Astrocyte (in vitro differentiated cells and primary cell): ENCODE measurements at regions not wholly inside any gene's neighbourhood (a gene's known extent, or its start where the extent isn't known, plus 50 kb on each side); places are given as distances from the start of the nearest gene placed in this dataset.

Source experiments
- DNase-seq: peaks from one replicate; pipeline ENCODE4 v3.0.0-alpha.2; 2010; ENCODE audit warnings: low read depth
- FAIRE-seq: peaks from 2 replicates; lab custom pipeline; 2011; peaks lifted over from hg19 to GRCh38; lab: Jason Lieb, UNC
- H2AFZ ChIP-seq: 2 replicates; pipeline ENCODE4 v1.6.0; 2012; ENCODE audit warnings: low read depth, low read length, inconsistent platforms
- H3K27ac ChIP-seq: 2 replicates; pipeline ENCODE4 v1.5.1; 2011; ENCODE audit warnings: low read depth, low read length, inconsistent platforms
- H3K27me3 ChIP-seq: 2 replicates; pipeline ENCODE4 v1.6.0; 2011; ENCODE audit warnings: low read length, inconsistent platforms; ENCODE audit not compliant: insufficient read depth
- H3K36me3 ChIP-seq: 2 replicates; pipeline ENCODE4 v1.5.1; 2011; ENCODE audit warnings: low read length, inconsistent platforms; ENCODE audit not compliant: insufficient read depth
- H3K4me1 ChIP-seq: 2 replicates; pipeline ENCODE4 v1.5.1; 2011; ENCODE audit warnings: low read length, inconsistent platforms; ENCODE audit not compliant: insufficient read depth
- H3K4me2 ChIP-seq: 2 replicates; pipeline ENCODE4 v1.6.0; 2012; ENCODE audit warnings: low read length, inconsistent platforms
- H3K4me3 ChIP-seq: 2 replicates; pipeline ENCODE4 v1.5.1; 2011; ENCODE audit warnings: low read depth, mild to moderate bottlenecking, low read length, inconsistent platforms; ENCODE audit not compliant: insufficient read depth
- H3K79me2 ChIP-seq: 2 replicates; pipeline ENCODE4 v1.6.0; 2012; ENCODE audit warnings: mild to moderate bottlenecking, low read length, inconsistent platforms; ENCODE audit not compliant: insufficient read depth
- H3K9ac ChIP-seq: 2 replicates; pipeline ENCODE4 v1.6.0; 2012; ENCODE audit warnings: mild to moderate bottlenecking, low read length, inconsistent platforms
- H3K9me3 ChIP-seq: 2 replicates; pipeline ENCODE4 v1.5.1; 2012; ENCODE audit warnings: low read depth, mild to moderate bottlenecking, low read length, inconsistent platforms; ENCODE audit not compliant: insufficient read depth
- H4K20me1 ChIP-seq: 2 replicates; pipeline ENCODE4 v1.6.0; 2012; ENCODE audit warnings: low read length, inconsistent platforms; ENCODE audit not compliant: insufficient read depth
- H3K27ac Mint-ChIP-seq: one replicate; pipeline ENCODE4 v1.8.0; 2021; ENCODE audit warnings: mild to moderate bottlenecking, mixed read lengths; ENCODE audit not compliant: unreplicated experiment
- H3K27me3 Mint-ChIP-seq: one replicate; pipeline ENCODE4 v1.8.0; 2021; ENCODE audit warnings: low read depth, mixed read lengths; ENCODE audit not compliant: unreplicated experiment
- H3K36me3 Mint-ChIP-seq: one replicate; pipeline ENCODE4 v1.8.0; 2021; ENCODE audit warnings: low read depth, mixed read lengths; ENCODE audit not compliant: unreplicated experiment
- H3K4me1 Mint-ChIP-seq: one replicate; pipeline ENCODE4 v1.8.0; 2021; ENCODE audit warnings: low read depth, mixed read lengths; ENCODE audit not compliant: unreplicated experiment
- H3K4me3 Mint-ChIP-seq: one replicate; pipeline ENCODE4 v1.8.0; 2021; ENCODE audit warnings: mild to moderate bottlenecking, moderate library complexity, mixed read lengths; ENCODE audit not compliant: unreplicated experiment
- H3K9me3 Mint-ChIP-seq: one replicate; pipeline ENCODE4 v1.8.0; 2021; ENCODE audit warnings: mild to moderate bottlenecking, mixed read lengths; ENCODE audit not compliant: unreplicated experiment
- EZH2 ChIP-seq: IDR thresholded peaks from 2 replicates; pipeline ENCODE4 v1.6.1; 2012; ENCODE audit warnings: mild to moderate bottlenecking, low read length, inconsistent platforms; ENCODE audit not compliant: insufficient read depth
- TF ChIP-seq, protein P1 (sequence below): IDR thresholded peaks from 2 replicates; pipeline ENCODE4 v1.5.1; 2011; ENCODE audit warnings: low read depth, mild to moderate bottlenecking, inconsistent platforms, low read length, moderate library complexity; ENCODE audit not compliant: insufficient read depth

DNA sequence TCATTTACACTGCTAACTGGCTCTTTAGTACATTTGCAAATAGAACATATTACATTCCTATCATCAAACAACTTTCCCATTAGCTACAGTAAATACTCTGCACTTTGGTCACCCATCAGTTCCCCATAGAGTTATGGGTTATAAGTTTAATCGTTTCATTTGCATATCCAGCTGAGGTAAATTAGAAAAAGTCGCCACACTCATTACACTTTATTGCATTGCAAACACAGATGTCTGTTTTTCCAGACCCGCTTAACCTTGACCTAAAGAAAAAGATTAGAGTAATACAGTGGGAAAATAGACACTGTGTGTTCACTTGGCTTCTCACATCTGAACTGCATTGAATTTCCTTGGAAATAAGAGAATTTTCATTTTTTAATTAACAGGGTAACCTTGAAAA lies 213.1 kb upstream of the PSMD7 start:
- FAIRE-seq, result no peak
- H3K4me3 Mint-ChIP-seq, result no peak overlapping the region
- no peaks in the 10 kb centered on the region for H3K27me3 Mint-ChIP-seq

DNA sequence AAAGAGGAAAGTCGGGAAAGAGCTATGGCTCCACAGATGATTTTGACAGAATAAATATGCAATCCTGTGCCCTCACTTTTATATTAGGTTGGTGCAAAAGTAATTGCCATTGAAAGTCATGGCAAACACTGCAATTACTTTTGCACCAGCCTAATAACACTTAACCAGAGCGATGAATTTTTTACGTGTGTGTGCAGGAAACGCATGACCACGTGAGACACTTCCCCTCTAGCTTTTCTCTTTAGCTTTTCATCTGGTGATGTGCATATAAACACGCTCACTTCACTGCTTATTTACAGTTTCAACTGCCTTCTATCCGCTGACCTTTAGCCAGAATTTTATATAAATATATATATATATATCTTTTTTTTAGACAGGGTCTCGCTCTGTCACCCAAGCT lies 216.3 kb upstream of the PSMD7 start:
- no peaks in the 10 kb centered on the region for H3K27me3 Mint-ChIP-seq
- Histone ChIP-seq H2AFZ (no peak overlapping the region), H3K9ac (no peak overlapping the region), H3K79me2 (no peaks in the 10 kb centered on the region), H3K27me3 (no peaks in the 10 kb centered on the region), H3K9me3 (no peaks in the 10 kb centered on the region), H3K27ac (no peak overlapping the region), H3K4me1 (no peaks in the 10 kb centered on the region), H3K36me3 (no peaks in the 10 kb centered on the region), H3K4me2 (no peak overlapping the region), H4K20me1 (no peaks in the 10 kb centered on the region), H3K4me3 (no peak overlapping the region)
- no peaks in the 10 kb centered on the region for H3K9me3 Mint-ChIP-seq
- FAIRE-seq, result no peak
- no peak overlapping the region for H3K4me3 Mint-ChIP-seq
- H3K36me3 Mint-ChIP-seq, result no peaks in the 10 kb centered on the region
- TF ChIP-seq, protein P1, sequence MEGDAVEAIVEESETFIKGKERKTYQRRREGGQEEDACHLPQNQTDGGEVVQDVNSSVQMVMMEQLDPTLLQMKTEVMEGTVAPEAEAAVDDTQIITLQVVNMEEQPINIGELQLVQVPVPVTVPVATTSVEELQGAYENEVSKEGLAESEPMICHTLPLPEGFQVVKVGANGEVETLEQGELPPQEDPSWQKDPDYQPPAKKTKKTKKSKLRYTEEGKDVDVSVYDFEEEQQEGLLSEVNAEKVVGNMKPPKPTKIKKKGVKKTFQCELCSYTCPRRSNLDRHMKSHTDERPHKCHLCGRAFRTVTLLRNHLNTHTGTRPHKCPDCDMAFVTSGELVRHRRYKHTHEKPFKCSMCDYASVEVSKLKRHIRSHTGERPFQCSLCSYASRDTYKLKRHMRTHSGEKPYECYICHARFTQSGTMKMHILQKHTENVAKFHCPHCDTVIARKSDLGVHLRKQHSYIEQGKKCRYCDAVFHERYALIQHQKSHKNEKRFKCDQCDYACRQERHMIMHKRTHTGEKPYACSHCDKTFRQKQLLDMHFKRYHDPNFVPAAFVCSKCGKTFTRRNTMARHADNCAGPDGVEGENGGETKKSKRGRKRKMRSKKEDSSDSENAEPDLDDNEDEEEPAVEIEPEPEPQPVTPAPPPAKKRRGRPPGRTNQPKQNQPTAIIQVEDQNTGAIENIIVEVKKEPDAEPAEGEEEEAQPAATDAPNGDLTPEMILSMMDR, result no peak
- no peak for TF ChIP-seq EZH2
- no peaks in the 10 kb centered on the region for H3K4me1 Mint-ChIP-seq
- no peak for DNase-seq
- no peak overlapping the region for H3K27ac Mint-ChIP-seq

More for the DNA sequence above, 213.1 kb upstream of the PSMD7 start:
- Histone ChIP-seq H2AFZ (no peak overlapping the region), H3K36me3 (no peaks in the 10 kb centered on the region), H3K4me1 (no peaks in the 10 kb centered on the region), H3K9ac (no peak overlapping the region), H4K20me1 (no peaks in the 10 kb centered on the region), H3K9me3 (no peaks in the 10 kb centered on the region), H3K4me2 (no peak overlapping the region), H3K79me2 (no peaks in the 10 kb centered on the region), H3K27me3 (no peaks in the 10 kb centered on the region), H3K27ac (no peak overlapping the region), H3K4me3 (no peak overlapping the region)
- no peak for TF ChIP-seq EZH2
- TF ChIP-seq, protein P1, result no peak
- H3K9me3 Mint-ChIP-seq, result no peaks in the 10 kb centered on the region
- DNase-seq, result no peak
- H3K27ac Mint-ChIP-seq, result no peak overlapping the region
- H3K4me1 Mint-ChIP-seq, result no peaks in the 10 kb centered on the region
- no peaks in the 10 kb centered on the region for H3K36me3 Mint-ChIP-seq

DNA sequence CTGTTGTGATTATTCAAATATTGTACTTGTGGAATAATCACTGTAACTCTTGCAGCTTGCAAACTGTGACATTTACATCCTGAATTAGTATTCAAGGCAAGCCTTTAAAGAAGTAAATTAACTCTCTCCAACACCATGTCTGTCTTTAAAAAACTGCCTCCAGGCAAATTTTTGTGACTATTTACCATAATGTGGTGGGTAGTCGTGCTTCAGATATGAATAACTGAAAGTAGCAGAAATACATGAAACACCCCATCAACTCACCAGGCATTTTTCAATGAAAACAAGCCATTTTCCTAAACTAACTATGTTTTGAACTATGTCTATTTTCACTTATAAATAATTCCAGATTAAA lies 217.4 kb upstream of the PSMD7 start:
- H3K4me3 ChIP-seq, result no peak overlapping the region
- Mint-ChIP-seq H3K4me3 (no peak overlapping the region), H3K27me3 (no peaks in the 10 kb centered on the region), H3K36me3 (no peaks in the 10 kb centered on the region), H3K27ac (no peak overlapping the region), H3K4me1 (no peaks in the 10 kb centered on the region), H3K9me3 (no peaks in the 10 kb centered on the region)
- no peak for DNase-seq
- no peaks in the 10 kb centered on the region for H3K36me3 ChIP-seq
- no peak overlapping the region for H3K27ac ChIP-seq
- H4K20me1 ChIP-seq, result no peaks in the 10 kb centered on the region
- no peak for FAIRE-seq
- no peak overlapping the region for H3K9ac ChIP-seq
- no peak overlapping the region for H2AFZ ChIP-seq
- no peaks in the 10 kb centered on the region for H3K4me1 ChIP-seq
- no peak for TF ChIP-seq EZH2
- TF ChIP-seq, protein P1, result no peak
- H3K9me3 ChIP-seq, result no peaks in the 10 kb centered on the region
- H3K4me2 ChIP-seq, result no peak overlapping the region
- H3K27me3 ChIP-seq, result no peaks in the 10 kb centered on the region
- no peaks in the 10 kb centered on the region for H3K79me2 ChIP-seq
